H1 (cell line): ENCODE measurements at regions not wholly inside any gene's neighbourhood (a gene's known extent, or its start where the extent isn't known, plus 50 kb on each side); places are given as distances from the start of the nearest gene placed in this dataset.

ENCODE experiments used
- CTCF ChIA-PET: fragments of 300-600 bp; sonication (Branson Sonifier 250); formaldehyde crosslinking; loops from one replicate; lab custom pipeline; 2021; ENCODE audit not compliant: partially characterized antibody; lab: Charles Lee
- POLR2A ChIA-PET: fragments of 300-600 bp; sonication (Branson Sonifier 250); formaldehyde crosslinking; loops from one replicate; lab custom pipeline; 2021; ENCODE audit warnings: inconsistent platforms; ENCODE audit not compliant: partially characterized antibody; lab: Charles Lee
- DNase-seq, 2 experiments: peaks; one replicate each; pipeline versions ENCODE4 v3.0.0 to v3.0.0-alpha.2; 2010 to 2022; ENCODE audit warnings: low spot score in 2 of 2, low read depth in 1 of 2, mixed read lengths in 1 of 2
- FAIRE-seq: peaks from 2 replicates; lab custom pipeline; 2011; peaks lifted over from hg19 to GRCh38; lab: Jason Lieb, UNC
- H2AFZ ChIP-seq: 2 replicates; pipeline ENCODE4 v1.8.1; 2012; ENCODE audit warnings: low read length, inconsistent platforms
- H2AK5ac ChIP-seq: 2 replicates; pipeline ENCODE4 v1.6.1; 2013; ENCODE audit warnings: low read depth, low read length
- H2BK120ac ChIP-seq: replicated peaks from 2 replicates; pipeline ENCODE3; 2013; ENCODE audit warnings: low read depth, low read length, inconsistent platforms
- H2BK12ac ChIP-seq: 2 replicates; pipeline ENCODE4 v1.6.1; 2013; ENCODE audit warnings: low read depth, low read length
- H2BK15ac ChIP-seq: 2 replicates; pipeline ENCODE4 v1.6.1; 2013; ENCODE audit warnings: low read length
- H2BK20ac ChIP-seq: 2 replicates; pipeline ENCODE4 v1.6.1; 2013; ENCODE audit warnings: low read length
- H2BK5ac ChIP-seq: 2 replicates; pipeline ENCODE4 v1.6.1; 2013; ENCODE audit warnings: low read depth, low read length
- H3K14ac ChIP-seq: 2 replicates; pipeline ENCODE4 v1.6.1; 2013; ENCODE audit warnings: inconsistent platforms; ENCODE audit not compliant: insufficient read length
- H3K18ac ChIP-seq: 2 replicates; pipeline ENCODE4 v1.6.1; 2013; ENCODE audit warnings: low read length; ENCODE audit errors: extremely low read depth
- H3K23ac ChIP-seq: 2 replicates; pipeline ENCODE4 v1.6.1; 2013; ENCODE audit warnings: inconsistent platforms; ENCODE audit not compliant: insufficient read length
- H3K23me2 ChIP-seq: 2 replicates; pipeline ENCODE4 v1.6.1; 2013; ENCODE audit warnings: low read depth, low read length
- H3K27ac ChIP-seq: 2 replicates; pipeline ENCODE4 v1.6.1; 2011; ENCODE audit warnings: low read depth, low read length, inconsistent platforms
- H3K27me3 ChIP-seq, 4 experiments: replicated peaks in 1 of 4; 1 replicate in 1 of 4; 2 replicates in 3 of 4; pipeline versions ENCODE4 v1.6.1 to v1.8.1; 2011 to 2013; ENCODE audit warnings: low read length in 3 of 4, mild to moderate bottlenecking in 3 of 4, inconsistent platforms in 2 of 4, mixed read lengths in 2 of 4, moderate library complexity in 1 of 4; ENCODE audit not compliant: control insufficient read depth in 3 of 4, insufficient read depth in 3 of 4; ENCODE audit errors: extremely low read depth in 1 of 4
- H3K36me3 ChIP-seq, 4 experiments: 2 replicates each; pipeline versions ENCODE4 v1.6.1 to v1.8.1; 2011 to 2013; ENCODE audit warnings: mild to moderate bottlenecking in 4 of 4, low read length in 3 of 4, moderate library complexity in 2 of 4, control low read depth in 1 of 4, inconsistent platforms in 1 of 4; ENCODE audit not compliant: insufficient read depth in 4 of 4, control insufficient read depth in 2 of 4
- H3K4ac ChIP-seq: replicated peaks from 2 replicates; pipeline ENCODE3; 2013; ENCODE audit warnings: low read length, low read depth, mixed read lengths, inconsistent platforms; ENCODE audit not compliant: insufficient read length
- H3K4me1 ChIP-seq, 4 experiments: replicated peaks in 1 of 4; 1 replicate in 1 of 4; 2 replicates in 3 of 4; pipeline versions ENCODE4 v1.6.1 to v1.8.1; 2011 to 2013; ENCODE audit warnings: low read length in 3 of 4, inconsistent platforms in 2 of 4, mixed read lengths in 1 of 4; ENCODE audit not compliant: insufficient read depth in 4 of 4, control insufficient read depth in 3 of 4
- H3K4me2 ChIP-seq, 2 experiments: 2 replicates each; pipeline versions ENCODE4 v1.6.1 to v1.8.1; 2011 to 2013; ENCODE audit warnings: low read depth in 2 of 2, low read length in 2 of 2, control low read depth in 1 of 2, inconsistent platforms in 1 of 2, mild to moderate bottlenecking in 1 of 2; ENCODE audit not compliant: insufficient read depth in 1 of 2
- H3K4me3 ChIP-seq, 4 experiments: fragments of 200-600, 300-600 bp in 1 of 4; sonication (generic), shearing (Covaris generic), sonication (Bioruptor Twin) in 1 of 4; 2 replicates each; pipeline versions ENCODE4 v1.5.1 to v1.8.1; 2011 to 2016; ENCODE audit warnings: low read length in 4 of 4, low read depth in 3 of 4, control low read depth in 2 of 4, inconsistent platforms in 2 of 4, mild to moderate bottlenecking in 2 of 4, mixed read lengths in 1 of 4, moderate library complexity in 1 of 4; ENCODE audit not compliant: insufficient read depth in 2 of 4; ENCODE audit errors: extremely low read depth in 1 of 4
- H3K56ac ChIP-seq: replicated peaks from 2 replicates; pipeline ENCODE3; 2013; ENCODE audit warnings: low read depth, mild to moderate bottlenecking, mixed read lengths, low read length, inconsistent platforms; ENCODE audit not compliant: insufficient read length
- H3K79me1 ChIP-seq: 2 replicates; pipeline ENCODE4 v1.6.1; 2013; ENCODE audit warnings: low read depth, low read length, control low read depth
- H3K79me2 ChIP-seq, 2 experiments: 2 replicates each; pipeline versions ENCODE4 v1.6.1 to v1.8.1; 2012 to 2013; ENCODE audit warnings: low read length in 2 of 2, mild to moderate bottlenecking in 2 of 2, inconsistent platforms in 1 of 2; ENCODE audit not compliant: insufficient read depth in 2 of 2, control insufficient read depth in 1 of 2
- H3K9ac ChIP-seq, 4 experiments: replicated peaks in 1 of 4; 1 replicate in 1 of 4; 2 replicates in 3 of 4; pipeline versions ENCODE4 v1.6.1 to v1.8.1; 2011 to 2013; ENCODE audit warnings: low read depth in 3 of 4, low read length in 3 of 4, control low read depth in 2 of 4, mild to moderate bottlenecking in 2 of 4, moderate library complexity in 2 of 4, inconsistent platforms in 1 of 4; ENCODE audit errors: extremely low read depth in 1 of 4
- H3K9me3 ChIP-seq, 2 experiments: 2 replicates each; pipeline versions ENCODE4 v1.6.1 to v1.8.1; 2012 to 2013; ENCODE audit warnings: mild to moderate bottlenecking in 2 of 2, moderate library complexity in 2 of 2, control low read depth in 1 of 2, inconsistent platforms in 1 of 2, low read depth in 1 of 2, low read length in 1 of 2, mixed read lengths in 1 of 2; ENCODE audit not compliant: insufficient read depth in 2 of 2
- H4K20me1 ChIP-seq, 2 experiments: replicated peaks in 1 of 2; 2 replicates each; pipeline versions ENCODE3 to v1.8.1; 2011 to 2013; ENCODE audit warnings: inconsistent platforms in 2 of 2, low read length in 2 of 2, mild to moderate bottlenecking in 1 of 2; ENCODE audit not compliant: insufficient read depth in 2 of 2, control insufficient read depth in 1 of 2
- H4K5ac ChIP-seq: 2 replicates; pipeline ENCODE4 v1.6.1; 2013; ENCODE audit warnings: low read length, low read depth, mixed read lengths, inconsistent platforms; ENCODE audit not compliant: insufficient read length
- H4K8ac ChIP-seq: 2 replicates; pipeline ENCODE4 v1.8.0; 2013; ENCODE audit warnings: mild to moderate bottlenecking, moderate library complexity, low read length, inconsistent platforms; ENCODE audit not compliant: insufficient read depth; ENCODE audit errors: extremely low read depth
- H4K91ac ChIP-seq: replicated peaks from 2 replicates; pipeline ENCODE3; 2013; ENCODE audit warnings: low read length, mixed read lengths, inconsistent platforms; ENCODE audit not compliant: insufficient read length
- BCL11A ChIP-seq, 2 experiments: IDR thresholded peaks; one replicate each; pipeline ENCODE4 v1.6.1; 2011; ENCODE audit warnings: low read depth in 2 of 2, low read length in 2 of 2, mild to moderate bottlenecking in 2 of 2
- CEBPB ChIP-seq: IDR thresholded peaks from 2 replicates; pipeline ENCODE4 v1.6.1; 2012; ENCODE audit warnings: low read depth, low read length
- FOSL1 ChIP-seq: IDR thresholded peaks from 2 replicates; pipeline ENCODE4 v1.6.1; 2011; ENCODE audit warnings: mild to moderate bottlenecking, low read depth, low read length, moderate library complexity; ENCODE audit not compliant: insufficient read depth
- MAFK ChIP-seq: IDR thresholded peaks from 2 replicates; pipeline ENCODE4 v1.6.1; 2012; ENCODE audit warnings: low read depth, mild to moderate bottlenecking, improper control_type of control experiment, low read length
- NRF1 ChIP-seq: IDR thresholded peaks from 2 replicates; pipeline ENCODE4 v1.6.1; 2011; ENCODE audit warnings: mild to moderate bottlenecking, low read depth, low read length, improper control_type of control experiment
- POU5F1 ChIP-seq: IDR thresholded peaks from 2 replicates; pipeline ENCODE4 v1.6.1; 2011; ENCODE audit warnings: low read depth, mild to moderate bottlenecking, low read length, moderate library complexity
- SIRT6 ChIP-seq: IDR thresholded peaks from one replicate; pipeline ENCODE4 v1.7.1; 2012; ENCODE audit warnings: low read length, inconsistent platforms
- SIX5 ChIP-seq: IDR thresholded peaks from 2 replicates; pipeline ENCODE4 v1.6.1; 2011; ENCODE audit warnings: mild to moderate bottlenecking, low read depth, low read length
- TCF12 ChIP-seq: IDR thresholded peaks from 2 replicates; pipeline ENCODE4 v1.6.1; 2011; ENCODE audit warnings: low read depth, mild to moderate bottlenecking, low read length
- YY1 ChIP-seq: IDR thresholded peaks from 2 replicates; pipeline ENCODE4 v1.6.1; 2011; ENCODE audit warnings: low read depth, mild to moderate bottlenecking, low read length
- ZNF274 ChIP-seq: IDR thresholded peaks from 2 replicates; pipeline ENCODE4 v1.7.0; 2012; ENCODE audit warnings: low read length, borderline replicate concordance; ENCODE audit errors: extremely low read depth
- WGBS, 2 experiments: shearing (Covaris generic) in 1 of 2; methylation state at CpG; one replicate each; pipeline versions ENCODE4 v1.1.6 to v1.1.7; 2013 to 2015; ENCODE audit warnings: low lambda C conversion rate in 2 of 2, mixed read lengths in 2 of 2, inconsistent platforms in 1 of 2, low coverage in 1 of 2, missing lambda C conversion rate in 1 of 2; ENCODE audit not compliant: insufficient replicate concordance in 2 of 2, insufficient coverage in 1 of 2, insufficient read length in 1 of 2; ENCODE audit errors: extremely low coverage in 1 of 2, missing lambda C conversion rate in 1 of 2; 5-methylcytosine and 5-hydroxymethylcytosine counted together

- Histone ChIP-seq H3K23ac (no peak overlapping the region), H2BK15ac (no peak overlapping the region), H4K91ac (no peak overlapping the region), H3K27ac (no peak overlapping the region), H3K27me3 (no peaks in the 10 kb centered on the region), H2BK12ac (no peak overlapping the region), H3K4ac (no peak overlapping the region), H2AK5ac (no peak overlapping the region), H3K36me3 (no peaks in the 10 kb centered on the region), H2BK20ac (no peak overlapping the region), H3K14ac (no peak overlapping the region), H3K9me3 (no peaks in the 10 kb centered on the region), H3K4me3 (no peak overlapping the region), H3K79me1 (no peaks in the 10 kb centered on the region), H2BK5ac (no peak overlapping the region), H3K23me2 (no peaks in the 10 kb centered on the region), H4K5ac (no peak overlapping the region), H3K18ac (no peak overlapping the region), H2AFZ (no peak overlapping the region), H3K79me2 (no peaks in the 10 kb centered on the region), H3K9ac (no peak overlapping the region), H4K20me1 (no peaks in the 10 kb centered on the region), H4K8ac (no peak overlapping the region), H3K56ac (no peak overlapping the region), H3K4me1 (no peaks in the 10 kb centered on the region), H3K4me2 (no peak overlapping the region), H2BK120ac (no peak overlapping the region)
- no peak for TF ChIP-seq SIRT6
- TF ChIP-seq POU5F1: no peak
- TF ChIP-seq CEBPB: no peak
- TF ChIP-seq NRF1: no peak
- TF ChIP-seq MAFK: no peak
- no peak for TF ChIP-seq SIX5
- TF ChIP-seq BCL11A (IDR thresholded peaks at IDR 0.05; ENCODE audit: low read depth in 2 of 2, low read length in 2 of 2): no peak
- TF ChIP-seq TCF12: no peak
- no peak for TF ChIP-seq YY1
- TF ChIP-seq FOSL1: no peak
- no peak for TF ChIP-seq ZNF274
- DNase-seq (no peak), FAIRE-seq (no peak)
- 71% methylated on average over 4 of the region's 4 CpGs; no CpG with 5 or more reads in 1 of the 2 experiments for WGBS, 2 experiments
- CTCF ChIA-PET: interaction anchor here (1.2 kb wide), 1 partner anchor 99 kb away, joined by 4 read pairs; no protein-coding TSS in a partner anchor
- POLR2A ChIA-PET: no interaction called here
Observed at GRCh38 chr3:110413807-110414748, 657.5 kb upstream of the NECTIN3 start.
